ENCODE measurements at regions not wholly inside any gene's neighbourhood (a gene's known extent, or its start where the extent isn't known, plus 50 kb on each side); places are given as distances from the start of the nearest gene placed in this dataset.

- no peaks in the 10 kb centered on the region for H3K27me3 ChIP-seq (ENCODE audit: control insufficient read depth, insufficient read depth, low read length)
- no peak overlapping the region for H3K27ac ChIP-seq (ENCODE audit: low read depth, low read length)
- no peaks in the 10 kb centered on the region for H3K36me3 ChIP-seq (ENCODE audit: control insufficient read depth, insufficient read depth, low read length)
- no peak for DNase-seq (ENCODE audit: low read depth in 4 of 6, low spot score in 6 of 6)
- H3K9me3 ChIP-seq (ENCODE audit: control insufficient read depth, insufficient read depth, low read length): no peaks in the 10 kb centered on the region
- WGBS (ENCODE audit: insufficient coverage): no CpG with 5 or more reads among the region's 2 CpGs
- no peaks in the 10 kb centered on the region for H3K4me1 ChIP-seq (ENCODE audit: control insufficient read depth, insufficient read depth, low read length)
- H3K4me3 ChIP-seq (ENCODE audit: low read depth, low read length): no peak overlapping the region
Measured at GRCh38 chr18:68499141-68499540, 215.8 kb downstream of the TMX3 start.

GRCh38 chr18:68498636-68499035 lies 216.3 kb downstream of the TMX3 start:
- H3K27ac ChIP-seq (ENCODE audit: low read depth, low read length): no peak overlapping the region
- WGBS (ENCODE audit: insufficient coverage): no CpG with 5 or more reads among the region's 1 CpG
- no peak overlapping the region for H3K4me3 ChIP-seq (ENCODE audit: low read depth, low read length)
- no peaks in the 10 kb centered on the region for H3K27me3 ChIP-seq (ENCODE audit: control insufficient read depth, insufficient read depth, low read length)
- no peaks in the 10 kb centered on the region for H3K36me3 ChIP-seq (ENCODE audit: control insufficient read depth, insufficient read depth, low read length)
- no peaks in the 10 kb centered on the region for H3K9me3 ChIP-seq (ENCODE audit: control insufficient read depth, insufficient read depth, low read length)
- no peaks in the 10 kb centered on the region for H3K4me1 ChIP-seq (ENCODE audit: control insufficient read depth, insufficient read depth, low read length)
- DNase-seq (ENCODE audit: low read depth in 4 of 6, low spot score in 6 of 6): no peak

GRCh38 chr18:68498185-68498584 lies 216.7 kb downstream of the TMX3 start:
- DNase-seq (ENCODE audit: low read depth in 4 of 6, low spot score in 6 of 6): no peak
- no peaks in the 10 kb centered on the region for H3K27me3 ChIP-seq (ENCODE audit: control insufficient read depth, insufficient read depth, low read length)
- no peaks in the 10 kb centered on the region for H3K4me1 ChIP-seq (ENCODE audit: control insufficient read depth, insufficient read depth, low read length)
- WGBS (ENCODE audit: insufficient coverage): no CpG with 5 or more reads among the region's 1 CpG
- H3K36me3 ChIP-seq (ENCODE audit: control insufficient read depth, insufficient read depth, low read length): no peaks in the 10 kb centered on the region
- no peaks in the 10 kb centered on the region for H3K9me3 ChIP-seq (ENCODE audit: control insufficient read depth, insufficient read depth, low read length)
- no peak overlapping the region for H3K27ac ChIP-seq (ENCODE audit: low read depth, low read length)
- H3K4me3 ChIP-seq (ENCODE audit: low read depth, low read length): no peak overlapping the region

GRCh38 chr18:68494802-68495581 lies 219.9 kb downstream of the TMX3 start:
- H3K9me3 ChIP-seq (ENCODE audit: control insufficient read depth, insufficient read depth, low read length): no peaks in the 10 kb centered on the region
- WGBS (ENCODE audit: insufficient coverage): 80% methylated on average over 1 of the region's 3 CpGs
- no peaks in the 10 kb centered on the region for H3K36me3 ChIP-seq (ENCODE audit: control insufficient read depth, insufficient read depth, low read length)
- no peaks in the 10 kb centered on the region for H3K27me3 ChIP-seq (ENCODE audit: control insufficient read depth, insufficient read depth, low read length)
- no peak overlapping the region for H3K4me3 ChIP-seq (ENCODE audit: low read depth, low read length)
- DNase-seq (ENCODE audit: low read depth in 4 of 6, low spot score in 6 of 6): peak in 1 of 6 donors; percentile 58
- H3K27ac ChIP-seq (ENCODE audit: low read depth, low read length): no peak overlapping the region
- no peaks in the 10 kb centered on the region for H3K4me1 ChIP-seq (ENCODE audit: control insufficient read depth, insufficient read depth, low read length)

- Histone ChIP-seq H3K36me3 (ENCODE audit: control insufficient read depth, insufficient read depth, low read length) (no peaks in the 10 kb centered on the region), H3K27ac (ENCODE audit: low read depth, low read length) (no peak overlapping the region), H3K4me3 (ENCODE audit: low read depth, low read length) (no peak overlapping the region), H3K4me1 (ENCODE audit: control insufficient read depth, insufficient read depth, low read length) (no peaks in the 10 kb centered on the region), H3K9me3 (ENCODE audit: control insufficient read depth, insufficient read depth, low read length) (no peaks in the 10 kb centered on the region), H3K27me3 (ENCODE audit: control insufficient read depth, insufficient read depth, low read length) (no peaks in the 10 kb centered on the region)
- 26% methylated on average over 4 of the region's 6 CpGs for WGBS (ENCODE audit: insufficient coverage)
- DNase-seq (ENCODE audit: low read depth in 4 of 6, low spot score in 6 of 6): no peak
Measured at GRCh38 chr18:68489013-68489792, 225.7 kb downstream of the TMX3 start.

GRCh38 chr18:68484241-68484640 lies 230.7 kb downstream of the TMX3 start:
- no peak overlapping the region for H3K27ac ChIP-seq (ENCODE audit: low read depth, low read length)
- H3K27me3 ChIP-seq (ENCODE audit: control insufficient read depth, insufficient read depth, low read length): no peaks in the 10 kb centered on the region
- H3K36me3 ChIP-seq (ENCODE audit: control insufficient read depth, insufficient read depth, low read length): no peaks in the 10 kb centered on the region
- no peaks in the 10 kb centered on the region for H3K4me1 ChIP-seq (ENCODE audit: control insufficient read depth, insufficient read depth, low read length)
- no peak for DNase-seq (ENCODE audit: low read depth in 4 of 6, low spot score in 6 of 6)
- H3K9me3 ChIP-seq (ENCODE audit: control insufficient read depth, insufficient read depth, low read length): no peaks in the 10 kb centered on the region
- no peak overlapping the region for H3K4me3 ChIP-seq (ENCODE audit: low read depth, low read length)
- no CpG with 5 or more reads among the region's 4 CpGs for WGBS (ENCODE audit: insufficient coverage)

- no peak overlapping the region for H3K4me3 ChIP-seq (ENCODE audit: low read depth, low read length)
- no peak for DNase-seq (ENCODE audit: low read depth in 4 of 6, low spot score in 6 of 6)
- no peak overlapping the region for H3K27ac ChIP-seq (ENCODE audit: low read depth, low read length)
- no peaks in the 10 kb centered on the region for H3K27me3 ChIP-seq (ENCODE audit: control insufficient read depth, insufficient read depth, low read length)
- no peaks in the 10 kb centered on the region for H3K36me3 ChIP-seq (ENCODE audit: control insufficient read depth, insufficient read depth, low read length)
- no peaks in the 10 kb centered on the region for H3K4me1 ChIP-seq (ENCODE audit: control insufficient read depth, insufficient read depth, low read length)
- no CpG with 5 or more reads among the region's 3 CpGs for WGBS (ENCODE audit: insufficient coverage)
- no peaks in the 10 kb centered on the region for H3K9me3 ChIP-seq (ENCODE audit: control insufficient read depth, insufficient read depth, low read length)
Measured at GRCh38 chr18:68482815-68483214, 232.1 kb downstream of the TMX3 start.

- Histone ChIP-seq H3K4me3 (ENCODE audit: low read depth, low read length) (no peak overlapping the region), H3K9me3 (ENCODE audit: control insufficient read depth, insufficient read depth, low read length) (no peaks in the 10 kb centered on the region), H3K4me1 (ENCODE audit: control insufficient read depth, insufficient read depth, low read length) (no peaks in the 10 kb centered on the region), H3K36me3 (ENCODE audit: control insufficient read depth, insufficient read depth, low read length) (no peaks in the 10 kb centered on the region), H3K27me3 (ENCODE audit: control insufficient read depth, insufficient read depth, low read length) (no peaks in the 10 kb centered on the region), H3K27ac (ENCODE audit: low read depth, low read length) (no peak overlapping the region)
- WGBS (ENCODE audit: insufficient coverage): no CpG with 5 or more reads among the region's 4 CpGs
- DNase-seq (ENCODE audit: low read depth in 4 of 6, low spot score in 6 of 6): no peak
Measured at GRCh38 chr18:68480196-68480595, 234.7 kb downstream of the TMX3 start.

GRCh38 chr18:68478246-68478645 lies 236.7 kb downstream of the TMX3 start:
- Histone ChIP-seq H3K4me1 (ENCODE audit: control insufficient read depth, insufficient read depth, low read length) (no peaks in the 10 kb centered on the region), H3K36me3 (ENCODE audit: control insufficient read depth, insufficient read depth, low read length) (no peaks in the 10 kb centered on the region), H3K27me3 (ENCODE audit: control insufficient read depth, insufficient read depth, low read length) (no peaks in the 10 kb centered on the region), H3K27ac (ENCODE audit: low read depth, low read length) (no peak overlapping the region), H3K4me3 (ENCODE audit: low read depth, low read length) (no peak overlapping the region), H3K9me3 (ENCODE audit: control insufficient read depth, insufficient read depth, low read length) (no peaks in the 10 kb centered on the region)
- no peak for DNase-seq (ENCODE audit: low read depth in 4 of 6, low spot score in 6 of 6)
- 100% methylated on average over 1 of the region's 2 CpGs for WGBS (ENCODE audit: insufficient coverage)

GRCh38 chr18:68475883-68476282 lies 239.0 kb downstream of the TMX3 start:
- Histone ChIP-seq H3K4me1 (ENCODE audit: control insufficient read depth, insufficient read depth, low read length) (no peaks in the 10 kb centered on the region), H3K27ac (ENCODE audit: low read depth, low read length) (no peak overlapping the region), H3K4me3 (ENCODE audit: low read depth, low read length) (no peak overlapping the region), H3K9me3 (ENCODE audit: control insufficient read depth, insufficient read depth, low read length) (no peaks in the 10 kb centered on the region), H3K27me3 (ENCODE audit: control insufficient read depth, insufficient read depth, low read length) (no peaks in the 10 kb centered on the region), H3K36me3 (ENCODE audit: control insufficient read depth, insufficient read depth, low read length) (no peaks in the 10 kb centered on the region)
- no CpG with 5 or more reads among the region's 3 CpGs for WGBS (ENCODE audit: insufficient coverage)
- DNase-seq (ENCODE audit: low read depth in 4 of 6, low spot score in 6 of 6): no peak

All from spinal cord (tissue), 9 donors.